ENCODE measurements at regions not wholly inside any gene's neighbourhood (a gene's known extent, or its start where the extent isn't known, plus 50 kb on each side); places are given as distances from the start of the nearest gene placed in this dataset.
A peak's percentile ranks its signal among the peaks of the same experiment; 100 is the strongest.
"Not testable (repeated sequence)": the region's sequence is repeated elsewhere in the genome, so short reads cannot be mapped to it uniquely, and the experiment has no call there.

DNA sequence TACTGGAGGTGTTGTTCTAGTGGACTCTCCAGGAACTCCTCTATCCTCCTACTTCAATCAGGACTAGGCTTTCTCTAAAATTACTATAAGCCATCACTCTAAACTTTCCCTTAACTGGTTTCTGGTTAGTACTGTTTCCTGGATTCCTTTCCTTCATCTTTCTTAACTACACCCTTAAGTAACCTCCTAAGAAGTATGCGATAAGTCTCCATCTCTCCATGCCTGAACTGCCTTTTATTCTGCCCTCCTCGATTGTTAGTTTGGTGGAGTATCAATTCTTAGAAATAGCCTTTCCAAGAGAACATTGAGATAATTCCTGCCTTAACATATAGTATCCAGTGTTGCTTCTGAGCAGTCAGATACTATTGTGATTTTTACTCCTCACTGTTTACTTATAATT, 162.9 kb upstream of the PDE4B start:
- no peak overlapping the region for H3K4me3 ChIP-seq (replicated peaks; ENCODE audit: low read depth, low read length)
- DNase-seq (ENCODE audit: extremely low read depth, low read depth): no peak
- TF ChIP-seq, protein P1, sequence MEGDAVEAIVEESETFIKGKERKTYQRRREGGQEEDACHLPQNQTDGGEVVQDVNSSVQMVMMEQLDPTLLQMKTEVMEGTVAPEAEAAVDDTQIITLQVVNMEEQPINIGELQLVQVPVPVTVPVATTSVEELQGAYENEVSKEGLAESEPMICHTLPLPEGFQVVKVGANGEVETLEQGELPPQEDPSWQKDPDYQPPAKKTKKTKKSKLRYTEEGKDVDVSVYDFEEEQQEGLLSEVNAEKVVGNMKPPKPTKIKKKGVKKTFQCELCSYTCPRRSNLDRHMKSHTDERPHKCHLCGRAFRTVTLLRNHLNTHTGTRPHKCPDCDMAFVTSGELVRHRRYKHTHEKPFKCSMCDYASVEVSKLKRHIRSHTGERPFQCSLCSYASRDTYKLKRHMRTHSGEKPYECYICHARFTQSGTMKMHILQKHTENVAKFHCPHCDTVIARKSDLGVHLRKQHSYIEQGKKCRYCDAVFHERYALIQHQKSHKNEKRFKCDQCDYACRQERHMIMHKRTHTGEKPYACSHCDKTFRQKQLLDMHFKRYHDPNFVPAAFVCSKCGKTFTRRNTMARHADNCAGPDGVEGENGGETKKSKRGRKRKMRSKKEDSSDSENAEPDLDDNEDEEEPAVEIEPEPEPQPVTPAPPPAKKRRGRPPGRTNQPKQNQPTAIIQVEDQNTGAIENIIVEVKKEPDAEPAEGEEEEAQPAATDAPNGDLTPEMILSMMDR (IDR thresholded peaks at IDR 0.05; ENCODE audit: low read depth, low read length, missing control alignments): no peak

DNA sequence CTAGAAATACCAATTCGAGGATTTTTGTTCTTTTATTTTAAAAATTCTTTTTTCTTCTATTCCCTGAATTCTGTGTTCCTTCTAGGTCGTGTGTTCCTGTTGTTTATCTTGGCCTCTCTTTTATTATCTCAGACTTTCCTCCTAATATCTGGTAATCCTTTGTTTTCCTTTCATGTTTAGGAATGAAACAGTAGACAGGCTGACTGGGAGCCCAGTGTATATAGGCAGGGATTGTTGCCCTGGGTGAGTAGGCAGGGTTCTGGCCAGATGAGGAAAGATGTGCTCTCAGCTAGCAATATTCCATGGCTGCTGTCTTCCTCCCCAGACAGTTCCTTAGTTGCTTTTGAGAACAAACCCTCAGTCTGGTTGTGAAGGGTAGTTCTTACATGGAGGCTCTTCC, 161.8 kb upstream of the PDE4B start:
- no peak overlapping the region for H3K4me3 ChIP-seq (replicated peaks; ENCODE audit: low read depth, low read length)
- TF ChIP-seq, protein P1 (IDR thresholded peaks at IDR 0.05; ENCODE audit: low read depth, low read length, missing control alignments): no peak
- DNase-seq (ENCODE audit: extremely low read depth, low read depth): no peak

DNA sequence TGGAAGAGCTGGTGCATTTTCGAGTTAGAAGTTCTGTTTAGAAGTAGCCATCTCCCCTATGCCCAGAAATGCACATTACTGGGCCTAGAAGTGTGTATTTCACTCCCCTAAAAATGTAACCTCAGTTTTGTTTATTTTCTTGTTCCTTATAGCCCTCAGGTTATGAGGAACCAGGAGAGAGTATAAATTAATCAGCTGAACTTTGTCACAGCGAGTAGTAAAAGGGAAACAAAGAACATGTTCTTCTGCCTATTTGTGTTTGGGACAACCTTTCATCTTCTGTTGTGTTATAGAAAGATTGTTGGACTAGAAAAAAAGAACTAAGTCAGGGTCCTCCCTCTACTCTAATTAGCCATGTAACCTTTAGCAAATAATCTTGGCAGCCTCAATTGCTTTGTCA, 160.5 kb upstream of the PDE4B start:
- H3K4me3 ChIP-seq (replicated peaks; ENCODE audit: low read depth, low read length): no peak overlapping the region
- TF ChIP-seq, protein P1 (IDR thresholded peaks at IDR 0.05; ENCODE audit: low read depth, low read length, missing control alignments): no peak
- no peak for DNase-seq (ENCODE audit: extremely low read depth, low read depth)

DNA sequence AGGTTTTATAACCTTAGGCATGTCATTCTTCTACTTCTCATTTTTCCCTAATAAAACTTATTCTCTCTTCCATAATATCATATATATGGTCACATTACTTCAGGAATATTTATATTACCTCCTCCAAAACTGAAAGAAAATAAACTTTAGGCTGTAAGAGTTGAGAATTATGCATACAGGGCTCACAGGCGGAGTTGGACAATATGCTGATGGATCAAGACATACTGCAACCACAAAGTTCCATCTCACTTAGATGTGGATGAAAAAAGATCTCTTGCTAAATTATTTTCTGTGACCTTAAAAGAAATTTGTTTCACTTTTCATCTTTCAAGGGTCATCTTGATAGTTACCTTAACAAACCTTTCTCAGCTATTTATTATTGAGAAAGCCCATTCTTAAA, 152.6 kb upstream of the PDE4B start:
- no peak overlapping the region for H3K4me3 ChIP-seq (replicated peaks; ENCODE audit: low read depth, low read length)
- TF ChIP-seq, protein P1 (IDR thresholded peaks at IDR 0.05; ENCODE audit: low read depth, low read length, missing control alignments): no peak
- DNase-seq (ENCODE audit: extremely low read depth, low read depth): no peak

DNA sequence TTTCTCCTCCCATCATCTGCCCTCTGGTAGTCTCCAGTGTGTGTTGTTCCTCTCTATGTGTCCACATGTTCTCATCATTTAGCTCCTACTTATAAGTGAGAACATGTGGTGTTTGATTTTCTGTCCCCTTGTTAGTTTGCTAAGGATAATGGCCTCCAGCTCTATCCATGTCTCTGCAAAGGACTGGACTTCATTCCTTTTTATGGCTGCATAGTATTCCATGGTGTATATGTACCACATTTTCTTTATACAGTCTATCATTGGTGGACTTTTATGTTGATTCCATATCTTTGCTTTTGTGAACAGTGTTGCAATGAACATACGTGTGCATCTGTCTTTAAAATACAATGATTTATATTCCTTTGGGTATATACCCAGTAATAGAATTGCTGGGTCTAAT, 143.5 kb upstream of the PDE4B start:
- not testable (repeated sequence) for H3K4me3 ChIP-seq (replicated peaks; ENCODE audit: low read depth, low read length); DNase-seq (ENCODE audit: extremely low read depth, low read depth)

DNA sequence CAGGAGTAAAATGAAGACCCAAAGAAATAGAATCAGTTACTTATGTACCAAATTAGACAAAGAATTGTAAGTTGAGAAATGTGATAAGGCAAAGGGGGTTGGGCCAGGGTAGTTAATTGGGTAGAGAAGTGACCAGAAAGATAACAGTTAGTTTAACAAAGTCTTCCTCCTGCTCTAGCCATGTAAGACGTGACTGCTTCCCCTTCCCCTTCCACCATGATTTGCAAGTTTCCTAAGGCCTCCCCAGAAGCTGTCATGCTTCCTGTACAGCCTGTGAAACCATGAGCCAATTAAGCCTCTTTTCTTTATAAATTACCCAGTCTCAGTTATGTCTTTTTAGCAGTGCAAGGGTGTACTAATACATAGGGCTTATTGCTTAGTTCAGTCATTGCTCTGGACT, 142.0 kb upstream of the PDE4B start:
- no peak overlapping the region for H3K4me3 ChIP-seq (replicated peaks; ENCODE audit: low read depth, low read length)
- TF ChIP-seq, protein P1 (IDR thresholded peaks at IDR 0.05; ENCODE audit: low read depth, low read length, missing control alignments): no peak
- DNase-seq (ENCODE audit: extremely low read depth, low read depth): no peak

DNA sequence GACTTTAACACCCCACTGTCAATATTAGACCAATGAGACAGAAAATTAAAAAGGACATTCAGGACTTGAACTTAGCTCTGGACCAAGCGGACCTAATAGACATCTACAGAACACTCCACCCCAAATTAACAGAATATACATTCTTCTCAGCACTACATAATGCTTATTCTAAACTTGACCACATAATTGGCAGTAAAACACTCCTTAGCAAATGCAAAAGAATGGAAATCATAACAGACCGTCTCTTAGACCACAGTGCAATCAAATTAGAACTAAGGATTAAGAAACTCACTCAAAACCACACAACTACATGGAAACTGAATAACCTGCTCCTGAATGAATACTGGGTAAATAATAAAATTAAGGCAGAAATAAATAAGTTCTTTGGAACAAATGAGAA, 138.2 kb upstream of the PDE4B start:
- not testable (repeated sequence) for DNase-seq (ENCODE audit: extremely low read depth, low read depth); H3K4me3 ChIP-seq (replicated peaks; ENCODE audit: low read depth, low read length)

DNA sequence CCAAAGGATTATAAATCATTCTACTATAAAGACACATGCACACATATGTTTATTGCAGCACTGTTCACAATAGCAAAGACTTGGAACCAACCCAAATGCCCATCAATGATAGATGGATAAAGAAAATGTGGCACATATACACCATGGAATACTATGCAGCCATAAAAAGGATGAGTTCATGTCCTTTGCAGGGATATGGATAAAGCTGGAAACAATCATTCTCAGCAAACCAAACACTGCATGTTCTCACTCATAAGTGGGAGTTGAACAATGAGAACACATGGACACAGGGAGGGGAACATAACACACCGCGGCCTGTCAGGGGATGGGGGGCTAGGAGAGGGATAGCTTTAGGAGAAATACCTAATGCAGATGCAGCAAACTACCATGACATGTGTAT, 135.1 kb upstream of the PDE4B start:
- DNase-seq (ENCODE audit: extremely low read depth, low read depth); H3K4me3 ChIP-seq (replicated peaks; ENCODE audit: low read depth, low read length): not testable (repeated sequence)

DNA sequence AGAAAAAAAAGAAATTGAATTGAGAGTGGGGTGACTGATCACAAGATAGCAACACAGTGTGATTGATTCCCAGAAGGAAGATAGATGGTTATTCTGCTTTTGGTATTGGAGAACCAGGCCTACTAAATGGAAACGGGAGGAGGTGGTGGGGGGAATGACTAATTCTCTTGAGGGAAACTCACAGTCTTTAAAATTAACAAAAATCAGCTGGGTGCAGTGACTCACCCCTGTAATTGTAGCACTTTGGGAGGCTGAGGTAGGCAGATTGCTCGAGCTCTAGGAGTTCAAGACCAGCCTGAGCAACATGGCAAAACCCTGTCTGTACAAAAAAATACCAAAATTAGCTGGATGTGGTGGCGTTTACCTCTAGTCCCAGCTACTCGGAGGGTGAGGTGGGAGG, 134.6 kb upstream of the PDE4B start:
- TF ChIP-seq, protein P1 (IDR thresholded peaks at IDR 0.05; ENCODE audit: low read depth, low read length, missing control alignments): no peak
- peak; percentile 4 for DNase-seq (ENCODE audit: extremely low read depth, low read depth)
- no peak overlapping the region for H3K4me3 ChIP-seq (replicated peaks; ENCODE audit: low read depth, low read length)

All from HFF-Myc (cell line).